Amygdala (tissue), 56 donors: ENCODE measurements at regions not wholly inside any gene's neighbourhood (a gene's known extent, or its start where the extent isn't known, plus 50 kb on each side); places are given as distances from the start of the nearest gene placed in this dataset.
A peak's percentile ranks its signal among the peaks of the same experiment; 100 is the strongest.
"Not testable (repeated sequence)": the region's sequence is repeated elsewhere in the genome, so short reads cannot be mapped to it uniquely, and the experiment has no call there.

Experiments used
- DNase-seq, 56 donors: peaks; one replicate each; lab custom pipeline; 2025; lab: John Stamatoyannopoulos, UW

- no peak for DNase-seq
These were observed 488.3 kb upstream of the ATXN7L3B start for GRCh38 chr12:74049348-74049747.

DNA sequence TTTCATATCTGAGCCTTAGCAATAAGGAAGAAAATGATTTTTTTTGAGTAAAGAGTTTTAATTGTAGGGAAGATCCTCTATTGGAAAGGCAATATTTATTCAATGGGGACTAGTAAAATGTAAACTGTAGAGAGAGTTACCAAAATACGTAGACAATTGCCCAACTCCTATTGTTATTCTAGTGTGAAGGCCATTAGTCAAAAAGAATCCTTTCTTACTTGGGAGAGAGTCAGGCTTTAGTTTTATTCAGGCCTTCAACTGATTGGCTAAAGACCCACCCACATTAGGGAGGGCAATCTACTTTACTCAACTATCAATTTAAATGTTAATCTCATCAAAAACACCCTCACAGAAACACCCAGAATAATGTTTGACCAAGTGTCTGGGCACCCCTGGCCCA, 485.8 kb upstream of the ATXN7L3B start:
- no peak for DNase-seq

- no peak for DNase-seq
These were observed 471.2 kb upstream of the ATXN7L3B start for GRCh38 chr12:74066476-74066875.

DNA sequence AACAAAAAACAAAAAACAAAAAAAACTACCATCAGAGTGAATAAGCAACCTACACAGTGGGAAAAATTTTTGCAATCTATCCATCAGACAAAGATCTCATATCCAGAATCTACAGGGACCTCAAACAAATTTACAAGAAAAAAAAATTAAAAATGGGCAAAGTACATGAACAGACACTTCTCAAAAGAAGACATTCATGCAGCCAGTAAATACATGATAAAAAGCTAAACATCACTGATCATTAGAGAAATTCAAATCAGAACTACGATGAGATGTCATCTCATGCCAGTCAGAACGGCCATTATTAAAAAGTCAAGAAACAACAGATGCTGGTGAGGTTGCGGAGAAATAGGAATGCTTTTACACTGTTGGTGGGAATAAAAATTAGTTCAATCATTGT, 466.5 kb upstream of the ATXN7L3B start:
- DNase-seq, result no peak

DNA sequence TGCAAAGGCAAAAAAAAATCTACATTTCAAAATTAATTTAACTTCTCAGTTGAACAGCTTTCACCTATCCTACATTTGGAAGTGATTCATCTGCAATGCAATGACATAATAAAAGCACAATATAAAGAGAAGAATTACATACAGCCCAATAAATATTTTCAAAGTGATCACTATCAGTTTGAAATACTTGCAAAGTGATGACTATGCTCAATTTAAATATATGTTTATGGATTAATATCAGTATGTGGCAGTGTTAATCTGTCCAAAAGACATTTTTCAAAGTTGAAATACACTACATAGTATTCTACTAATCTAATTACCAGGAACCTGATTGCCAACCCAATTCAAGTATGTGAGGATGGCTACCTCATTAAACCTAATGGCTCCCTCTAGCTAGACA, 460.7 kb upstream of the ATXN7L3B start:
- DNase-seq, result no peak

- DNase-seq, result no peak
These were observed 432.2 kb upstream of the ATXN7L3B start for GRCh38 chr12:74105434-74105833.

DNA sequence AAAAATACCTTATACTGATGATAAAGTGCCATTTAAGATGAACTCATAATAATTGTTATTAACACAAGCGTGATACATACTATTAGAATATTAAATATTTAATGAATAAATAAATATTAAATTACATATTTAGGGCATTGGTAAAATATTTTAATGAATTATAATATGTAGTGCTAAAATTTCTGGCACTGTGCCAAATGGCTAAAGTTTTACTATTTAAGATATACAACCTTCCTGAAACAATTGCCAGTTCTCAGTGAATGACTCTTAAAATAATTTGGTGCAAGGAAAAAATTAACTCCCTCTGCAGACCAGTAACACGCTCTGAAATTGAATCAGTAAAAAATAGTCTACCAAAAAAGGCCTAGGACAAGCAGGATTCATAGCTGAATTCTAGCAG, 428.9 kb upstream of the ATXN7L3B start:
- no peak for DNase-seq

- peak in 14 of 56 donors; percentile 1 to 57 (median 14) for DNase-seq
These were observed 425.8 kb upstream of the ATXN7L3B start for GRCh38 chr12:74111688-74112360.

DNA sequence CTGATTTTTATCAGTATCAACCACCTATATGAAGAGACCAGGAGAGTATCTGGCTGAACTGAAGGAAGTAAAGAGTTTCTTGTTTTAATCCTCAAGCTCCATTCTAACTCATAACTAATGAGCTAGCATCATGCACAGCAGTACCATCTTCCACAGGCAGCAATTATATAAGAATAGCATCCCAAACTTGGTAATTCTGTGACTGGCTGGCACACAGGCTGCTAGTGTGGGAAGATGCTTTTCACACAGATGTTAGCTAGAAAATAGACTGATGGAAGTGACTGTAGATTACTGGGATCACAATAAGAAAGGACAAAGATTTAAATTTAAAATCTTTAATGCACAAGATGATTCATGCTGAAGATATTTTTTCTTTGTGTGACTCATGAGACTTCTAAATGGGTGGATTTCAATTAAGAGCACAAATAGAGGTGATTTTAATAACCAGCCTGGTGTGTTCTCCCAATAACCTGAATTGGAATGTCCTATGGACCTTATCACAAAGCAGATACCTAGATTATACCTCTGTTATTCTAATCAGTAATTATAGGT, 417.7 kb upstream of the ATXN7L3B start:
- DNase-seq, result peak in 12 of 56 donors; percentile 1 to 59 (median 11)

DNA sequence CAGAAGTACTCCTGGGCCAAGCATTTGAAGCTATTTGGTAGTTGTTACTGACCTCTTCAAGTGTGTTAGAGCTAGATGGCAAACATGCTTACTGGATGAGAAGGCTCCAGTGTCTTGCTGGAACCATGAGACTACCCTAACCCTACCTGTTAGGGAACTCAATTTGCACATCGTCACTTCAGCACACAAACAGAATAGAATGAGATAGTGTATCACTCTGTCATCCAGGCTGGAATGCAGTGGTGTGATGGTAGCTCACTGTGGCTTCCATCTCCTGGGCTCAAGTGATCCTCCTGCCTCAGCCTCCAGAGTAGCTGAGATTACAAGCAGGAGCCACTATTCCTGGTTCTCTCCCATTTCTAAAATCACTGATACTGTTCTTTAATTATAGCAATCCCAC, 417.0 kb upstream of the ATXN7L3B start:
- DNase-seq, result no peak

DNA sequence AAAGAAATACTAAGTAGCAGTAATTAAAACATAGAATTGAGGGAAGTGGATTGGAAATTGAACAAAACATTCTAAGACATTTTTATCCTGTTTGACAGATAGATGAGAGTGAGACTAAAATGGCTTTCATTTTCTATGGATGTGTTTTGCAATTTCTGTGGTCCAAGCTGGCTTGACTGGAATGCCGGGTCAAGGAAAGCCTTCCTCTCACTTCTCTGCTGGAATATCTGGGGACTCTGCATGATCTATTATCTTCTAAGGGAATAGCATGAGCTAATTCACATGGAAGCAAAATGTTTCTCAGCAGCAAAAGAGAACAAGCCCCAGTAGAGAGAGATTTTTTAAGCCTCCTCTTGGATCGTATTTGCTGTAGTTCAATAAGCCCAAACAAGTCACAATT, 407.9 kb upstream of the ATXN7L3B start:
- DNase-seq, result no peak

DNA sequence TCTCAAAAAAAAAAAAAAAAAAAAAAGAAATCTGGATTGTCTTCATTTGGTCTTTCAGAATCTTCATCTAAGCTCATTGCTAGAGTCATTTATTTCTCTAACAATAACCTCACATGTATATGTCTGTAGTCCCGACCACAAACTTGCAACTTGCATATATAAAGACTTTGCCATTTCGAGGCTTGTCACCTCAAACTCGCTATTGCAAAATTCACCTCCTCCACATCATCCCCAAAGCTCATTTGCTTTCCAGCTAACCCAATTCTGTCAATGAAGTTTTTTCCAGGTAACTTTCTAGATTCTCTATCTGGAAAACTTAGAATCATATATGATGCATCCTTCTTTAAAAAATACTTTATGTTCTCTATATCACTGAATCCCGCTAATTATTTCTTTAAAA, 393.2 kb upstream of the ATXN7L3B start:
- no peak for DNase-seq

DNA sequence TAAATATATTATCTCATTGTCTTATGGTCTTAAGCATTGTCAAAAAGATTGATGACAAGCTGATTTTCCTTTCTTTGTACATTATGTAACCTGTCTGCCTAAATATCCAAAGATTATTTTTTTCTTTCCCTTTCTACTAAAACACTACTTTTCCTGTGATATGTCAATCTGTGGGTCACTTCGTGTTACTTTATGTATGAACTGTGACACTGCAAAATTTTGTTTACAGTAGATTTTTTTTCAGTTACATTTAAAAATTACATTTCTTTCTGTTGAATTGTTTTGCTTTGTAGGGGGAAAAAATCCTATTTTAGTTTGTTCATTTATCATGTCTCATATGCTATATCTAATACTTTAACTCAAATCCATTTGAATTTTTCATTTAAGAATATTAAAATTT, 392.3 kb upstream of the ATXN7L3B start:
- DNase-seq, result no peak

DNA sequence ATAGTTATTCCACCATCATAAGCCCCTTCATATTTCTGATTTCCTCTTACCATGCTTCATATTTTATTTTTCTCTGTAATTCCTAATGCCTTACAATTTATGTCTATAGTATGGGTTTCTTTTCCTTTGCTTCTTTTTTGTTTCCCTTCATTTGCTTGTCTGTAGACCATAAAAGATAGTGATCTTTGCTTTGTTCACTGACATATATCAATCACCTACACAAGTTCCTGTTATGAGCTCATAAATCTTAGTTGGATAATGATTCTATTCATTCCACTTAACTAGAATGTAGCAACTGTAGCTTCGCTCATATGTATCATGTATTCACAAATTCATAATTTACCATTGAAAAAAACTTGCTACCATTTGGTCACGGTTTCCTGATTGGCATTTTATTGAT, 388.8 kb upstream of the ATXN7L3B start:
- DNase-seq, result no peak

- no peak for DNase-seq
These were observed 385.3 kb upstream of the ATXN7L3B start for GRCh38 chr12:74152370-74152769.

DNA sequence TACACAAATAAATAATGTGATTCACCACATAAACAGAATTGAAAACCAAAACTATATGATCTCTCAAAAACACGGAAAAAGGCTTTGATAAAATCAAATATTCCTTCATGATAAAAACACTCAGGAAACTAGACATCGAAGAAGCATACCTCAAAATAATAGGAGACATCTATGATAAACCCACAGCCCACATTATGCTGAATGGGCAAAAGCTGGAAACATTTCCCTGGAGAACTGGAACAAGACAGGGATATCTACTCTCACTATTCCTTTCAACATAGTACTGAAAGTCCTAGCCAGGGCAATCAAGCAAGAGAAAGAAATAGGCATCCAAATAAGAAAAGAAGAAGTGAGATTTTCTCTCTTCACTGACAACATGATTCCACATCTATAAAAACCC, 371.5 kb upstream of the ATXN7L3B start:
- DNase-seq, result no peak

DNA sequence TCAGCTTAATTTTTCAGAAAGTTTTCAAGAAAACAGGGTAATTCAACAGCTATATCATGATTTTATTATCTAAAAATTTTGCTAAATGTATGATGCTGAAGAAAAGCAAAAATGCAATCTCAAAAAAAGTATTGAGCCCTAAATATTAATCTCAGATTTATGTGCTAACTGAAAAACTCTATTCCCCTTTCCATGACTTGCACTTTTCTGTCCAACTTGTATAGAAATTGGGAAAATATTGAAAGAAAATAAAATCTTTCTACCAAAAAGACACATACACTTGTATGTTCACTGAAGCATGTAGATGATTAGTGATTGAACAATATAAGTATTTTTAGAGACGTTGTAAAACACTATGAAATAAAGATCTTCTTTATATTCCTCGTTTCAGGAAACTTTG, 368.0 kb upstream of the ATXN7L3B start:
- DNase-seq, result no peak

DNA sequence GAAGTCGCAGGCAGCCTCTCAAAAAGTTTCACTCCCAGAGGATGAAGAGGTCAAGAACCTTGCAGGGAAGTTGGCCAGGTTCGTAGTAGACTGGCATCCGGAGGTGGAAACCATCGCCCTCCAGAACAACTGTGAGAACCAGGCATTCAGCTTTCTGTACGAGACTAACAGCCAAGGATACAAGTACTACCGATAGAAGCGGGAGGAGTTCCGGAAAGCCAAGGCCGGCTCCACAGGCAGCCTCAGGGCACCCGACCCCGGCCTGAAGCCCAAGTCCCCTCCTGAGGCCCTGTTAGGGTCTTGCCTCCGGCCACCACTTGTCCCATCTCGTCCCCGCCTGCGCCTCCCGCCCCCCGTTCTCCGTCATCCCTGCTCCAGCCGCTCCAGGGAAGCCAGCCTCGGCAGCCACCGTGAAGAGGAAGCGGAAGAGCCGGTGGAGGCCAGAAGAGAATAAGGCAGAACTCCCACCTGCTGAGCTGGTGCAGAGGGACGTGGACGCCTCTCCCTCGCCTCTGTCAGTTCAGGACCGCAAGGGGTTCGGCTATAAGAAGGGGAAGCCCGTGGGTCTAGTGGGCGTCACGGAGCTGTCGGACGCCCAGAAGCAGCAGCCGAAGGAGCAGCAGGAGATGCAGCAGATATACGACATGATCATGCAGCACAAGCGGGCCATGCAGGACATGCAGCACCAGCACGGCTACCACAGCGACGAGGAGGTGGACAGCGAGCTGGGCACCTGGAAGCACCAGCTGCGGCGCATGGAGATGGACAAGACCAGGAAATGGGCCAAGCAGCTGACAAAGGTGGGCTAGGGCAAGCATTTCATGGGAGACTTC, 366.8 kb upstream of the ATXN7L3B start:
- no peak for DNase-seq

GRCh38 chr12:74171478-74171909, 366.1 kb upstream of the ATXN7L3B start:
- DNase-seq, result no peak

DNA sequence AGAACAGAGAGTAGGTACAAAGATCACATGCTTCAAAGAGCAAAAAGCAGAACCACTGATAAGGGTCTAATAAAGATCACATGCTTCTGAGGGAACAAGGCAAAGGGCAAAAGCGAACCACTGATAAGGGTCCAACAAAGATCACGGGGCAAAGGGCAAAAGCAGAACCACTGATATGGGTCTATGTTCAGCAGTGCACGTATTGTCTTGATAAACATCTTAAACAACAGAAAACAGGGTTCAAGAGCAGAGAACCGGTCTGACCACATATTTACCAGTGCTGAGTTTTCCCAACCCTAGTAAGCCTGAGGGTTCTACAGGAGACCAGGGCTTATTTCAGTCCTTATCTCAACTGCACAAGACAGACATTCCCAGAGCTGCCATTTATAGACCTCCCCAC, 362.7 kb upstream of the ATXN7L3B start:
- not testable (repeated sequence) for DNase-seq

DNA sequence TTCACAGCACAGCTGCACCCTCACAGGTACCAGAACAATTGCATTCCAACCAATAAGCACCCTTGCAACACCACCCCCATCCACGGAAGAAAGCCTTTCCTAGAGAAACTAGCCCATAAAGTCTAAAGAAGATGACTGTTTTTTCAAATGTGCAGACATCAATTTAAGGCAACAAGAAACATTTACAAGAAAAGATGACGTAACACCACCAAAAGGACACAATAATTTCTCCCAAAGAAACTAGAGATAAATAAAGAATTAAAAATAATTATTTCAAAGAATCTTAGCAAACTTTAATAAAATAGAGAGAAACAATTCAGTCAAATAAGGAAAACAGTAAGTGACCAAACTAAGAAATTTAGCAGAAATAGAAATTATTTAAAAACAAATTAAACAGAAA, 352.3 kb upstream of the ATXN7L3B start:
- DNase-seq, result no peak

DNA sequence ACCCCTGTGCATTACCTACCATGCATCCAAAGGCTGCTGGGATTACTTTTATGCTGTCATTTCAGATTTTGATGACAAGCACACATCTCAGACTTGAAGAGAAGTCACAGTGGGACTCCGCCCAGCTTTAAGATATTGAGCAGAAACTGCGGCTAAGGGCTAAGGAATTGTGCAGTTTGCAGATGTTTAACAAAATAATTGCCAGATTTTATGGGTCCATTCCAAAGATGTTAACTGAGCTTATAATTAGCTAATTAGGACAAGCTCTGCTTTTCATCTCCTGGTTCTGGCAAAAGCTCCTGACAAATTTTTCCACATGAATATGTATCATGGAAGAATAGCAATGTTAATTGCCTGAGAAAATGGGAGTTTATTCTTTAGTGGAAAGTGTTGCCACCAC, 344.4 kb upstream of the ATXN7L3B start:
- DNase-seq, result no peak
